Fibroblast of villous mesenchyme (primary cell): ENCODE measurements at regions not wholly inside any gene's neighbourhood (a gene's known extent, or its start where the extent isn't known, plus 50 kb on each side); places are given as distances from the start of the nearest gene placed in this dataset.

Experiments
- DNase-seq: peaks from one replicate; pipeline ENCODE4 v3.0.0-alpha.2; 2010; ENCODE audit warnings: low read depth
- H3K4me3 ChIP-seq: 2 replicates; pipeline ENCODE4 v1.5.1; 2011; ENCODE audit warnings: low read depth, mild to moderate bottlenecking, low read length
- TF ChIP-seq, protein P1 (sequence below): IDR thresholded peaks from 2 replicates; pipeline ENCODE4 v1.5.1; 2012; ENCODE audit warnings: low read depth, mild to moderate bottlenecking, low read length; ENCODE audit not compliant: insufficient read depth

GRCh38 chr15:46452297-46452820 is 817.5 kb downstream of the SQOR start:
- no peak overlapping the region for H3K4me3 ChIP-seq
- no peak for DNase-seq
- TF ChIP-seq, protein P1, sequence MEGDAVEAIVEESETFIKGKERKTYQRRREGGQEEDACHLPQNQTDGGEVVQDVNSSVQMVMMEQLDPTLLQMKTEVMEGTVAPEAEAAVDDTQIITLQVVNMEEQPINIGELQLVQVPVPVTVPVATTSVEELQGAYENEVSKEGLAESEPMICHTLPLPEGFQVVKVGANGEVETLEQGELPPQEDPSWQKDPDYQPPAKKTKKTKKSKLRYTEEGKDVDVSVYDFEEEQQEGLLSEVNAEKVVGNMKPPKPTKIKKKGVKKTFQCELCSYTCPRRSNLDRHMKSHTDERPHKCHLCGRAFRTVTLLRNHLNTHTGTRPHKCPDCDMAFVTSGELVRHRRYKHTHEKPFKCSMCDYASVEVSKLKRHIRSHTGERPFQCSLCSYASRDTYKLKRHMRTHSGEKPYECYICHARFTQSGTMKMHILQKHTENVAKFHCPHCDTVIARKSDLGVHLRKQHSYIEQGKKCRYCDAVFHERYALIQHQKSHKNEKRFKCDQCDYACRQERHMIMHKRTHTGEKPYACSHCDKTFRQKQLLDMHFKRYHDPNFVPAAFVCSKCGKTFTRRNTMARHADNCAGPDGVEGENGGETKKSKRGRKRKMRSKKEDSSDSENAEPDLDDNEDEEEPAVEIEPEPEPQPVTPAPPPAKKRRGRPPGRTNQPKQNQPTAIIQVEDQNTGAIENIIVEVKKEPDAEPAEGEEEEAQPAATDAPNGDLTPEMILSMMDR, result no peak

- no peak overlapping the region for H3K4me3 ChIP-seq
- TF ChIP-seq, protein P1, result no peak
- DNase-seq, result no peak
Measured at GRCh38 chr15:46456456-46456855, 821.6 kb downstream of the SQOR start.

DNA sequence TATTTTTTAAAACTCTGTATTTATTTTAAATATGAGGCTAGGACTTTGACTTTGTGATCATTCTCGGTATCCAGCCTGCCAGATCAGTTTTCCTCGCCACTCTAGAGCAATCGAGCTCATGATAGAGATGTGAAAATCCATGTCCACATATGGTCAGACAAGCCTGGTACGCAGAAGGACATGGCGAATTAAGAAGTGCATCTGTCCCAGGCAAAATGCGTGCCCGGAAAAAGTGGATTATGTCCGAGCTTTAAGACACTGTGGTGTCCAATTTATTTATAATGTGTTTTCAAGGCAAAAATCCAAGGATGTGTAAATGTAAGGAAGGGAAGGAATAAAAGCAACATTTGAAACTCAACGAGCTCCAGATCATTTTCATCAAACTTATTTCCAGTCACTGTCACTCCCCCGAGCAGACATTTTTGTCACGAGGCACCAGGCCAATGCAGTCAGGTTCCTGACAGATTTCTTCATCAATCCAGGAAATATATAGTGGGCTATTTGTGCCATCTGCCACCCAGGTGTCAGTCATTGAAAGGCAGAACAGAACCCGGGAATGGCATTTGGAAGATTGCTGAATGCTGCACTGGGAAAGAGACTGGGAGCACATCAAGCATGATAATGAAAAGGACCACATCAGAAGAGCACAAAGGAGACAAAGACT is 825.7 kb downstream of the SQOR start:
- H3K4me3 ChIP-seq, result no peak overlapping the region
- TF ChIP-seq, protein P1, result no peak
- DNase-seq, result no peak

- DNase-seq, result no peak
- TF ChIP-seq, protein P1, result no peak
- no peak overlapping the region for H3K4me3 ChIP-seq
Measured at GRCh38 chr15:46461416-46461815, 826.6 kb downstream of the SQOR start.

DNA sequence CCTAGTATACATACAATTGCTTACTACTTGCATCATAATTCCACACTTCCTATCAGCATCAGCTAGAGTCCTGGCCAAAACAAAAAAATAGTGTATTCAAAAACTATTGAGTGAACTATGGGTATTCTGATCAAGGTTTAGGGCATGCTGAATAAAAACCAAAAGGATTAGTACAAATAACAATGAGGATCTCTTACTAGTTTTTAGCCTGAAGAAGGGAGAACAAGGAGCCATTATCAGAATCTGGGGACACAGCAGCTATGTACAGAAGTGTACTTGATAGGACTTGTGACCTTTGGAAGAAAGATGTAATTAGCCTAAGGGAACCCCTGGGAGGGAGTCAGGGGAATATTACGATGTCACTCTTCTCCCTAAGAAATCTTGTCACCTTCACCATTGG is 832.2 kb downstream of the SQOR start:
- no peak overlapping the region for H3K4me3 ChIP-seq
- DNase-seq, result no peak
- TF ChIP-seq, protein P1, result no peak

DNA sequence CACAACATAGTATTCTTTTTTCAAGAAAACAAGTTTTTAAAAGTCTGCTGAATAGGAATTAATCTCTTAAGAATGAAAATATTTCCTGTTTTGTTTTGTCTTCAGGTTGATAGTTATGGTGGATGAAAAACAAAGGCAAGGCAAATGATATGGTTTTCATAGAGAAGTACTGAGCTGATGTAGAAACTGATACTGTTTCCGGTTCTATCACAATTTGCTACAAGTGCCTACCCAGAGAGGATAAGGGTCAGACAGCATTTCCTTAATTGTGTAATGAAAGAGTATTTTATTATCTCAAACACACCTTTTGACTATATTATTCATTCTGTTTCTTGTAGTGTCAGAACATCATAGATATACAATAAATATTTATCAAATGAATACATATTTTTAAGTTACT is 836.3 kb downstream of the SQOR start:
- H3K4me3 ChIP-seq, result no peak overlapping the region
- DNase-seq, result no peak
- TF ChIP-seq, protein P1, result no peak

DNA sequence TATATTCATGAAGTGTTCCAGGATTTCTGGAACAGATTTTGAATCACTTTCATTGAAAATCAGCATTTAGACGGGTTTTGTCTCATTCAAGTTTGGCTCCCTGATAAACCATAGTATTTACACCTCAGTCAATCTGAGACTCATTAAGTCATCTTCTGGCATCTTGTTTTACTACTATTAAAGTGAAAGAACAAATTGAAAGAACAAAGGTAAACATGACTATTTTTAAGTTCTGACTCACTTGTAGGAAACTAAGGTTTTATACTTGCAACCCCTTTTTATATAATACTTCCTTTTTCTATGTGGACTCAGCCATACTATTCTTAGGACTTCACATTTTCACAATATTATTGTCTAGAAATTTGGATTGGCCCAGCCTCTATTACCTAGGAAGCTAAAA is 854.4 kb downstream of the SQOR start:
- DNase-seq, result no peak
- TF ChIP-seq, protein P1, result no peak
- H3K4me3 ChIP-seq, result no peak overlapping the region
